ENCODE measurements at regions not wholly inside any gene's neighbourhood (a gene's known extent, or its start where the extent isn't known, plus 50 kb on each side); places are given as distances from the start of the nearest gene placed in this dataset.
A peak's percentile ranks its signal among the peaks of the same experiment; 100 is the strongest.

GRCh38 chr4:124952601-124953000 is 240.1 kb upstream of the ANKRD50 start:
- TF ChIP-seq EZH2phosphoT487 (IDR thresholded peaks at IDR 0.05; ENCODE audit: low read depth) (no peak), CTCF (IDR thresholded peaks at IDR 0.05; ENCODE audit: low read depth, low read length) (no peak)
- H3K27ac ChIP-seq (ENCODE audit: low read length) = no peak overlapping the region
- H3K4me3 ChIP-seq (ENCODE audit: low read length) = no peak overlapping the region
- peaks cover 11% of the 10 kb centered on the region for H3K4me1 ChIP-seq (ENCODE audit: low read length)
- H3K36me3 ChIP-seq (replicated peaks; ENCODE audit: low read depth, low read length) = no peaks in the 10 kb centered on the region
- H3K27me3 ChIP-seq (ENCODE audit: low read depth, low read length) = no peaks in the 10 kb centered on the region
- H3K9me3 ChIP-seq (ENCODE audit: insufficient read depth, low read length) = no peaks in the 10 kb centered on the region
- no peaks in the 10 kb centered on the region for H4K20me1 ChIP-seq (ENCODE audit: insufficient read depth, low read length)
- H2AFZ ChIP-seq (ENCODE audit: low read depth, low read length) = no peak overlapping the region
- no peaks in the 10 kb centered on the region for H3K79me2 ChIP-seq (ENCODE audit: low read length)
- no peak overlapping the region for H3K4me2 ChIP-seq (ENCODE audit: low read length)
- H3K9ac ChIP-seq (ENCODE audit: low read length) = no peak overlapping the region

GRCh38 chr4:124948976-124949597 is 236.6 kb upstream of the ANKRD50 start:
- no peak overlapping the region for H2AFZ ChIP-seq (ENCODE audit: low read depth, low read length)
- H3K4me3 ChIP-seq (ENCODE audit: low read length) = no peak overlapping the region
- H4K20me1 ChIP-seq (ENCODE audit: insufficient read depth, low read length) = no peaks in the 10 kb centered on the region
- peaks cover 15% of the 10 kb centered on the region for H3K4me1 ChIP-seq (ENCODE audit: low read length)
- no peaks in the 10 kb centered on the region for H3K79me2 ChIP-seq (ENCODE audit: low read length)
- H3K9me3 ChIP-seq (ENCODE audit: insufficient read depth, low read length) = no peaks in the 10 kb centered on the region
- H3K9ac ChIP-seq (ENCODE audit: low read length) = no peak overlapping the region
- H3K4me2 ChIP-seq (ENCODE audit: low read length) = no peak overlapping the region
- H3K36me3 ChIP-seq (replicated peaks; ENCODE audit: low read depth, low read length) = no peaks in the 10 kb centered on the region
- TF ChIP-seq EZH2phosphoT487 (IDR thresholded peaks at IDR 0.05; ENCODE audit: low read depth) = no peak
- no peak for TF ChIP-seq CTCF (IDR thresholded peaks at IDR 0.05; ENCODE audit: low read depth, low read length)
- no peaks in the 10 kb centered on the region for H3K27me3 ChIP-seq (ENCODE audit: low read depth, low read length)
- no peak overlapping the region for H3K27ac ChIP-seq (ENCODE audit: low read length)

GRCh38 chr4:124947622-124948265 is 235.2 kb upstream of the ANKRD50 start:
- TF ChIP-seq EZH2phosphoT487 (IDR thresholded peaks at IDR 0.05; ENCODE audit: low read depth) (no peak), CTCF (IDR thresholded peaks at IDR 0.05; ENCODE audit: low read depth, low read length) (no peak)
- H3K4me3 ChIP-seq (ENCODE audit: low read length) = no peak overlapping the region
- H3K27me3 ChIP-seq (ENCODE audit: low read depth, low read length) = no peaks in the 10 kb centered on the region
- no peak overlapping the region for H3K9ac ChIP-seq (ENCODE audit: low read length)
- H3K4me2 ChIP-seq (ENCODE audit: low read length) = peak overlapping the region; percentile 12
- H3K36me3 ChIP-seq (replicated peaks; ENCODE audit: low read depth, low read length) = no peaks in the 10 kb centered on the region
- no peak overlapping the region for H2AFZ ChIP-seq (ENCODE audit: low read depth, low read length)
- H3K9me3 ChIP-seq (ENCODE audit: insufficient read depth, low read length) = no peaks in the 10 kb centered on the region
- peaks cover 15% of the 10 kb centered on the region for H3K4me1 ChIP-seq (ENCODE audit: low read length)
- H3K27ac ChIP-seq (ENCODE audit: low read length) = no peak overlapping the region
- no peaks in the 10 kb centered on the region for H3K79me2 ChIP-seq (ENCODE audit: low read length)
- no peaks in the 10 kb centered on the region for H4K20me1 ChIP-seq (ENCODE audit: insufficient read depth, low read length)

- no peaks in the 10 kb centered on the region for H3K36me3 ChIP-seq (replicated peaks; ENCODE audit: low read depth, low read length)
- H3K27me3 ChIP-seq (ENCODE audit: low read depth, low read length) = no peaks in the 10 kb centered on the region
- no peak overlapping the region for H3K4me3 ChIP-seq (ENCODE audit: low read length)
- peaks cover 15% of the 10 kb centered on the region for H3K4me1 ChIP-seq (ENCODE audit: low read length)
- H3K79me2 ChIP-seq (ENCODE audit: low read length) = no peaks in the 10 kb centered on the region
- TF ChIP-seq EZH2phosphoT487 (IDR thresholded peaks at IDR 0.05; ENCODE audit: low read depth) (no peak), CTCF (IDR thresholded peaks at IDR 0.05; ENCODE audit: low read depth, low read length) (no peak)
- H3K9me3 ChIP-seq (ENCODE audit: insufficient read depth, low read length) = no peaks in the 10 kb centered on the region
- no peak overlapping the region for H3K27ac ChIP-seq (ENCODE audit: low read length)
- no peak overlapping the region for H3K9ac ChIP-seq (ENCODE audit: low read length)
- no peak overlapping the region for H2AFZ ChIP-seq (ENCODE audit: low read depth, low read length)
- no peaks in the 10 kb centered on the region for H4K20me1 ChIP-seq (ENCODE audit: insufficient read depth, low read length)
- no peak overlapping the region for H3K4me2 ChIP-seq (ENCODE audit: low read length)
These were observed 234.2 kb upstream of the ANKRD50 start for GRCh38 chr4:124946696-124947095.

Measured in OCI-LY3 (cell line).